Left ventricle myocardium inferior (tissue), 1 donor: ENCODE measurements at regions not wholly inside any gene's neighbourhood (a gene's known extent, or its start where the extent isn't known, plus 50 kb on each side); places are given as distances from the start of the nearest gene placed in this dataset.

ENCODE experiments used
- DNase-seq: peaks from one replicate; pipeline ENCODE4 v3.0.0-alpha.2; 2020
- H3K27ac ChIP-seq: fragments of 200-600 bp; replicated peaks from 2 replicates; pipeline ENCODE4 v1.8.0; 2021
- H3K27me3 ChIP-seq: fragments of 200-600 bp; 2 replicates; pipeline ENCODE4 v1.8.0; 2021; ENCODE audit warnings: low read depth
- H3K36me3 ChIP-seq: fragments of 200-600 bp; 2 replicates; pipeline ENCODE4 v1.8.0; 2021
- H3K4me1 ChIP-seq: fragments of 200-600 bp; 2 replicates; pipeline ENCODE4 v1.8.0; 2021
- H3K4me3 ChIP-seq: fragments of 200-600 bp; 2 replicates; pipeline ENCODE4 v1.8.0; 2021; ENCODE audit warnings: mild to moderate bottlenecking, moderate library complexity
- H3K9me3 ChIP-seq: fragments of 200-600 bp; replicated peaks from 2 replicates; pipeline ENCODE4 v1.8.0; 2021
- CTCF ChIP-seq: fragments of 200-600 bp; IDR thresholded peaks from 2 replicates; pipeline ENCODE4 v1.8.0; 2021; ENCODE audit warnings: antibody characterized with exemption, mild to moderate bottlenecking, borderline replicate concordance
- intact Hi-C: fragments of 100-400 bp; cut with micrococcal nuclease; formaldehyde crosslinking; loops from one replicate; pipeline ENCODE4 v1.11.0; 2022
- donor health status: DM: no; HTN: yes; CAD: no; lungs with severe emphysema.

- no peak overlapping the region for H3K27ac ChIP-seq
- no peak for TF ChIP-seq CTCF
- H3K4me1 ChIP-seq = peaks cover 8% of the 10 kb centered on the region
- no peaks in the 10 kb centered on the region for H3K27me3 ChIP-seq
- no peak for DNase-seq
- intact Hi-C loops = no loop called here
- no peaks in the 10 kb centered on the region for H3K36me3 ChIP-seq
- no peaks in the 10 kb centered on the region for H3K9me3 ChIP-seq
- H3K4me3 ChIP-seq = no peak overlapping the region
Observed at GRCh38 chr2:196466581-196466980, 172.9 kb upstream of the CCDC150 start.

- no peak overlapping the region for H3K4me3 ChIP-seq
- no peaks in the 10 kb centered on the region for H3K36me3 ChIP-seq
- no peak for TF ChIP-seq CTCF
- H3K4me1 ChIP-seq = peaks cover 17% of the 10 kb centered on the region
- H3K9me3 ChIP-seq = no peaks in the 10 kb centered on the region
- no peak overlapping the region for H3K27ac ChIP-seq
- DNase-seq = no peak
- H3K27me3 ChIP-seq = no peaks in the 10 kb centered on the region
- intact Hi-C loops = no loop called here
Observed at GRCh38 chr2:196468394-196468793, 171.1 kb upstream of the CCDC150 start.

- no peak for TF ChIP-seq CTCF
Observed at GRCh38 chr2:196473617-196474016, 165.9 kb upstream of the CCDC150 start.

DNA sequence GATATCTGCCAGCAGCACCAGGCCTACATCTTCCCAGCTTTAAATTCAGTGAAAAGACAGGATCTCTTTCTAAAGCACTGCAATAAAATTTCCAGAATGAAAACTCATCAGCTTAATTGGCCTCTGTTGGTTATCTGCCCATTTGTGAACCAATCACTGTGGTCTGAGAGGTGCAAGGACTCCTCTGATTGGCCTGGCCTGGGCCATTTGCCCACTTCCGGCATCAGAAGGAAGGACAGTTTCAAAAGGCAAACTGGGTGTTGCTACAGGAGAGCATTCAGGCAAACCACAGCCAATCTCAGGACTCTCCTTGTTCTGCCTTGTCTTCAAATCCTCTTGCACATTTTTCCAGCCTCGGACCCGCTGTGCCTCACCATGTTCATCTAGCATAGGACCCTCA lies 163.9 kb upstream of the CCDC150 start:
- intact Hi-C loops = no loop called here

More at GRCh38 chr2:196473617-196474016, 165.9 kb upstream of the CCDC150 start:
- Histone ChIP-seq H3K36me3 (no peaks in the 10 kb centered on the region), H3K4me1 (peaks cover 39% of the 10 kb centered on the region), H3K27ac (peak overlapping the region; percentile 80), H3K27me3 (no peaks in the 10 kb centered on the region), H3K4me3 (no peak overlapping the region), H3K9me3 (no peaks in the 10 kb centered on the region)
- intact Hi-C loops = no loop called here
- no peak for DNase-seq

GRCh38 chr2:196478588-196478987 lies 160.9 kb upstream of the CCDC150 start:
- DNase-seq = no peak
- no peaks in the 10 kb centered on the region for H3K36me3 ChIP-seq
- H3K9me3 ChIP-seq = no peaks in the 10 kb centered on the region
- peak overlapping the region; percentile 43 for H3K27ac ChIP-seq
- no peak for TF ChIP-seq CTCF
- no peak overlapping the region for H3K4me3 ChIP-seq
- intact Hi-C loops = no loop called here
- H3K4me1 ChIP-seq = peaks cover 67% of the 10 kb centered on the region
- no peaks in the 10 kb centered on the region for H3K27me3 ChIP-seq

More for the DNA sequence above, 163.9 kb upstream of the CCDC150 start:
- H3K4me3 ChIP-seq = no peak overlapping the region
- no peak overlapping the region for H3K27ac ChIP-seq
- DNase-seq = no peak
- no peaks in the 10 kb centered on the region for H3K9me3 ChIP-seq
- no peak for TF ChIP-seq CTCF
- H3K36me3 ChIP-seq = no peaks in the 10 kb centered on the region
- H3K4me1 ChIP-seq = peaks cover 56% of the 10 kb centered on the region
- no peaks in the 10 kb centered on the region for H3K27me3 ChIP-seq

DNA sequence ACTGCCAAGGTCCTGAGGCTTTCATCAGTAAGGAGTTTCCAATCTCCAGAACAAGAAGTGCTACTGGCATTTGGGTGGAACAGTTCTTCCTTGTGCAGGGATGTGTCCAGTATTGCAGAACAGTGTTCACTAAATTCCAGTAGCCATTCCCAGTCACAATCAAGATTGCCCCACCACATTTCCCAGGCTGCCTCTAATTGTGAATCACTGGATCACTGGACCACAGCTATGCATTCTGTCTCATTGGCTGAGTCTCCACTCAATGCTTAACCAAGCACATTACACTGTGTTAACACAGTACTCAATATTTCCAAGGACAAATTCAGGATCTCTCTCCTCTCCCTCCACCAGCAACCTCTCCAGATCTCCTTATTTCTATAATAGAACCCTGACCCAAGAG lies 160.2 kb upstream of the CCDC150 start:
- H3K27ac ChIP-seq = no peak overlapping the region
- H3K4me1 ChIP-seq = peaks cover 61% of the 10 kb centered on the region
- DNase-seq = no peak
- no peak overlapping the region for H3K4me3 ChIP-seq
- H3K36me3 ChIP-seq = no peaks in the 10 kb centered on the region
- TF ChIP-seq CTCF = no peak
- no peaks in the 10 kb centered on the region for H3K27me3 ChIP-seq
- intact Hi-C loops = no loop called here
- no peaks in the 10 kb centered on the region for H3K9me3 ChIP-seq
